DMS53 (cell line): ENCODE measurements at regions not wholly inside any gene's neighbourhood (a gene's known extent, or its start where the extent isn't known, plus 50 kb on each side); places are given as distances from the start of the nearest gene placed in this dataset.

ENCODE experiments used
- DNase-seq: peaks from one replicate; lab custom pipeline; 2025; lab: John Stamatoyannopoulos, UW

DNA sequence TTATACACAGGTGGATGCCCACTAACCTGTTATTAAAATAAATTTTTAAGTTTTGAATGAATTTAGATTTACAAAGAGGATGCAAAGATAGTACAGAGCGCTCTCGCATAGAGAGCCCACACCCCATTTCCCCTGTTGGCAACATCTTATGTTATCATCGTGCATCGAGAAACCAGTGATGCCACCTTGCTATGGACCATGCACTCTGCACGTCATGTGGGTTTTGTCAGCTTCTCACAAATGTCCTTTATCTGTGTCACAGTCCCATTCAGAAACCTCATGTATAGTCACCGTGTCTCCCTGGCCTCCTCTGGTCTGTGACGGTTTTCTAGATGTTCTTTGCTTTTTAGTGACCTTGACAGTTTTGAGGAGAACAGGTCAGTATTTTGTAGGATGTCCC lies 60.0 kb downstream of the ING1 start:
- no peak for DNase-seq

GRCh38 chr13:110774051-110774450 lies 60.6 kb downstream of the ING1 start:
- no peak for DNase-seq

DNA sequence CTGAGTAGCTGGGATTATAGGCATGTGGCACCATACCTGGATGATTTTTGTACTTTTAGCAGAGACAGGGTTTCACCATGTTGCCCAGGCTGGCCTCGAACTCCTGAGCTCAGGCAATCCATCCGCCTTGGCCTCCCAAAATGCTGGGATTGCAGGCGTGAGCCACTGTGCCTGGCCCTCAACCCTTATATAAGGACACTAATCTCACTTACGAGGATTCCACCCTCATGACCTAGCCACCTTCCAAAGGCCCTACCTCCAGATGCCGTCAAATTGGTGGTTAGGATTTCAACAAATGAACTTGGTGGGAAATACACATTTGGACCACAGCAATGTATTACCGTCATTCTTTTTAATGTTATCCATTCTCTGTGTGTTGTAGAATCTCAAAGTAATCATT lies 61.0 kb downstream of the ING1 start:
- no peak for DNase-seq

DNA sequence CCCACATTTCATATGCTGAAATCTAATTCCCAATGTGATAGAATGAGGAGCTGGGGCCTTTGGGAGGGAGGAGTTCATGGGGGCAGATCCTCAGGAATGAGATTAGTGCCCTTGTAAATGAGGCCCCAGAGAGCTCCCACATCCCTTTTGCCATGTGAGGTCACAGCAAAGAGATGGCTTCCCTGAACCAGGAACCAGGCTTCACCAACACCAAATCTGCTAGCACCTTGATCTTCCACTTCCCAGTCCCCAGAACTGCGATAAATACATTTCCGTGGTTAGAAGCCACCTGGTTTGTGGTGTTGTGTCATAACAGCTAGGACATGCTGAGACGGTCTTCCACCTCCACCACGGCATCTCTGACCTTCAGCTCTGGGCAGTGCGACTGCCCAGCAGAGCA lies 62.1 kb downstream of the ING1 start:
- DNase-seq, result no peak

DNA sequence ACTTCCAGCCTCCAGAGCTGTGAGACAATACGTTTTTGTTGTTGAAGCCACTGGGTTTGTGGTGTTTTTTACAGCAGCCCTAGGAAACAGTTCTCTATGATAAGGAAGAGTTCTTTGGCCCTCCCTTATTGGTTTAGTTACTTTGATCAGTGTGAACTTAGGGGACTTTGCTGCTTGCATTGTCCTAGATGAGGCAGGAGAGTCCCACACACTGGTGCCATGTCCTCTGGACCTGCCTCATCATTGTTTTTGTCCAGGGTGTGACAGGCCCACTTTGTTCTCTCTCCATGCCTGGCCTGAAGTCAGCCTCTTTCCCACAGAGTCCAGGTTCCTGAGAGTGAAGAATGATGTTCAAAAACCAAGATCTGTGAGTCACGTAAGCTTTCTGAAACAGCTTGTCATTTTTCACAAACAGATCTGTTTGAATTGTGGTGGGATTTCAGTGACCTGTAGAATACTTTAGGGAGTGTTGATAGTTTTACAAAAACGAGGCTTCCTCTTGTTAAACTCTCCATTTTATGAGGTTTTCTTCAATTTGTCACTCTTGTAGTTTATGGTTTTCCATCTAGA lies 63.8 kb downstream of the ING1 start:
- no peak for DNase-seq

- DNase-seq, result no peak
Observed at GRCh38 chr13:110779022-110779421, 65.5 kb downstream of the ING1 start.

GRCh38 chr13:110780422-110780821 lies 66.9 kb downstream of the ING1 start:
- no peak for DNase-seq

GRCh38 chr13:110782185-110782584 lies 68.7 kb downstream of the ING1 start:
- DNase-seq, result no peak

DNA sequence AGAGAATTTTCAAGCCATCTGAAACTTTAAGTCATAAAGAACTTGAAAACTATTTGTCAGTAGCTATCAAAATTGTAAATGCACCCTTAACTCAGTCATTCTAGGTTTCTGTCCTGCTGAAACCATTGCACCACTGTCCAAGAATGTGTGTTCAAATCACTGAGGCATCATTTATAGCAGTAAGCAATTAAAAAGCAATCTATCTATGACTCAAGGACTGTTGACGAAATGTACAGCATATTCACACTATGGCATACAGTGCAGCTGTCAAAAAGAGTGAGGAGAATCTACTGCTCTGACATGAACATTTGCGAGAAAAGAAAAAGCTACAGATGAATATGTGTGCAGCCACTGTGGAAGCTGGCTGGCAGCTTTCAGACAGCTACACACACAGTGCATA lies 71.2 kb downstream of the ING1 start:
- DNase-seq, result no peak

DNA sequence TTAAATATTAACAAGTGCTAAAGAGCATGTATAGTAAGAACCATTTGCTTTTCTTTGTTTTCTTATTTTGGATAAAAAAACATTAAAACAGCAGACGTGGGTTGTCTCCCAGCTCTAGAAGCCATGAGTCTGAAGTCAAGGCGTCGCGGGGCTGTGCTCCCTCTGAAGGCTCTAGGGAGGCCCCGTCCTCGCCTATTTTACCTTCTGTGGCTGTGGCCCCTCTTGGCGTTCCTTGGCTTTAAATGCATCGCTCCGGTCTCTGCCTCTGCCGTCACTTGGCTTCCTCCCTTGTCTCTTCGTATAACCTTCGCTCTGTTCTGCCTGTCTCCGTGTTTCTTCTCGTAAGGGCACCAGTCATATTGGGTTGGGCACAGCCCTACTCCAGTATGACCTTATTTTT lies 75.3 kb downstream of the ING1 start:
- no peak for DNase-seq

GRCh38 chr13:110789871-110790270 lies 76.4 kb downstream of the ING1 start:
- no peak for DNase-seq

GRCh38 chr13:110790371-110790770 lies 76.9 kb downstream of the ING1 start:
- DNase-seq, result no peak

GRCh38 chr13:110794209-110794608 lies 80.7 kb downstream of the ING1 start:
- DNase-seq, result no peak

GRCh38 chr13:110797230-110797877 lies 83.9 kb downstream of the ING1 start:
- no peak for DNase-seq

DNA sequence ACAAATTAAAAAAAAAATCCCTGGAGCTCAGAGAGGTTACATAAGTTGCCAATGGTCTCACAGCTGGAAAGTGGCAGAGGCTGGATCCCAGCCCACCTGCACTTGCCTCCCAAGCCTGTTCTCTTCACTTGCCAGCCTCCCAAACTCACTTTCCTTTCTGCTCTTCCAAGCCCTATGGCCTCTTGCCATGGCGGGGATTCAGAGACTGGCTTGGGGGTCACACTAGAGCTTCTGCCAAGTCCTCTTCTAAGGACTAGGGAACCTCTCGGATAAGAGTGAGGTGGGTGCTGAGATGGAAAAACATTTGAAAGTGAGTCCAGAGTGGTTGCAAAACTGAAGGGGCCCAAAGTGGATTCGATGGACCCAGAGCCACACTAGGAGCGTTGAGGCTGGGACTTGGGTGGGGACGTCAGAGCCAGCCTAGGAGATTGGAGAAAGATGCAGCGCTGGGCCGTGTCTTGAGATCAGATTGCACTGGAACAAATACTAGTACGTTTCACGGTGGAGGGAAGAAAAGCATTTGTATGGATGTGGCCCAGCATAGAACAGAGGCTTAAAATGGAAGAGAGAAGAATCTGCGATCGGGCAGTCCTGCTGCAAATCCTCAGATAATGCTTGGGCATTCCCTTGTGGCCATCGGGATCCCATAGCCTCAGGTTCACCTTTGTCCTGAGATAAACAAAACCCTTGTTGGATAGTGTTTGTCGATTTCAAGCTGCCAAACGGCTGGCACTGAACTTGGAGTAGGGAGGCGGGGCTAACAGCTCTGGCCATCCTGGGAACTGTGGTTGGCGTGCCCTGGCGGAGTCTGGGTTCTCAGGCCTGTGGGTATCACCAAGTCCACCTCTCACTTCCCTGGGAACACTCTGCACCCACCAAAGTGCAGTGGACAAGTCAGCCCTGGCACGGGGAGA lies 84.8 kb downstream of the ING1 start:
- peak; percentile 0 for DNase-seq

DNA sequence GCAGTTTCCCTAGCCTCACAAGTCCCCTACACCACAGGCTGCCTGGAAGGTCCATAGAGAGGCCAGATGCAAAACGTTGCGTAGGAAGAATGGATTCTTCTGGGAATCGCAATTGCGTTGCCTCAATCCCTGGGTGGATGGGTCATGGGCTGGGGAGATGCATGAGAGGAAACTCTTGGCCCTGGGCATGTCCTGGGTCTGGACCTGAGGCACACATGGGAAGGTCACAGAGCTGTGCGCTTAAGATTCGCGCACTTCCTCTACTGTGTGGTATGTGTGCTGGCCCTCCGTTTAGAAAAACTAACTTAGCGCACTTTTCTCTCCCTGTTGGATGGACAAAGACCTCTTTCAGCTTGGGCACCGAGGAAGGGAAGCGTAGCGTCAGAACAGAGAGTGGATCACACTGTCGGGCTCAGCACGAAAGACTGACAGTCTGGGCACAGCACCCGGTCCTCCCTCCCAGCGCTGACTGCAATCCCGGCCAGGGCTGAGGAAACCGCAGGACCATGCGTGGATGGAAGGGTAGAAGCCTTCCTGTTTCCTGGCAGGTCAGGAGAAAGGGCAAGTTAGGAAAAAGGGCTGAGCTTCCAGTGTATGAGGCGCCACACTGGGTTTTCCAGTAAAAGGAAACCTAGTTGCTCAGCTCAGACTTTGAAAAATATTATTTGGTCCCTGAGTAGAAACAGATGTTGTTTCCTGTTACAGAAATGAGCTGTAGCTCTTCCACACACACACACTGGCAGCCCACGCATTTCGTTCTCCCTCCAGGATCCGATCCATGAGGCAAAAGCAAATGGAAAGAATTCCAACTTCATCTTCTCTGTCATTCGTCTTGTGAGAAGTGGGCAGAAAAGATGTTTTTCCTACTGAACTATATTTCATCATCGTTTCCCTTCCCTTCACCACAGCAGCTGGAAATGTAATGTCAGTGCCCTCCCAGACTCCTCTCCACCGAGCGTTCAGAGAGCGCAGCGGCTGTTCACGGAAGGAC lies 86.0 kb downstream of the ING1 start:
- no peak for DNase-seq

DNA sequence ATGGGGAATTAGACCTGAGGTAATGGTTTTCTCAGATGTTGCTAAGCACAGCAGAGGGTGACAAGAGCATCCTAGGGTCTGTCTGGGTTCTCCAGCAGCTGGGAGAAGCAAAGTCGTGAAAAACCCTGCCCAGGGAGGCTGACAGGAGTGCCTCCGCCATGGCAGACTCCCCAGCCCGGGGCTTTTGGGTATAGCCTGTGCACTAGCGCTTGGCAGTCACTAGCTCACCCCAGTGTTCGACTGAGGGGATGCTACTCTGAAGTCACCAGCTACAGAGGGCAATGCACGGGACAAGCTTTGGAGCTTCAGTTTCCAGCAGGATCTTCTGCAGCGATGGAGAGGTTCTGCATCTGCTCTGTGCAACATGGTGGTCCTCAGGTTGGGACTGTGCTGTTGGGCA lies 87.5 kb downstream of the ING1 start:
- DNase-seq, result no peak

- DNase-seq, result no peak
Observed at GRCh38 chr13:110802260-110802659, 88.8 kb downstream of the ING1 start.

GRCh38 chr13:110806636-110807035 lies 93.1 kb downstream of the ING1 start:
- no peak for DNase-seq

DNA sequence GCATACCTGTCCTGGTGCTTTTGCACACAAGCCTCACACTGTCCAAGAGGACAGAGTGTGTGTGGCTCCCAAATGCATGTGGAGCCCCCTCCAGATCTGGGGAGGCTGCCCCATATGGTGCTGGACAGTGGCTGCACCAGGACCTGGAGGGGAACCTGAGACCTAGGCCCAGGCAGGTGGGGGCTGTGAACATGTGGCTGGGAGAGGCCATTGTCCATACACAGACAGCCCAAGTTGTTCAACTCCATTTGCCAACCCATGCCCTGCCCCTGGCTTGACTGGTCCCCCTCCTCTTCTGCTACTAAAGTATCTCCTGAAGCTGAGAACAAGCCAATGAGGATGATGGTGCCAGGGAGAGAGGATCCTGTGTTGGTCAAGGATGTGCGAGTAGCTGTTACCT lies 94.0 kb downstream of the ING1 start:
- DNase-seq, result no peak

DNA sequence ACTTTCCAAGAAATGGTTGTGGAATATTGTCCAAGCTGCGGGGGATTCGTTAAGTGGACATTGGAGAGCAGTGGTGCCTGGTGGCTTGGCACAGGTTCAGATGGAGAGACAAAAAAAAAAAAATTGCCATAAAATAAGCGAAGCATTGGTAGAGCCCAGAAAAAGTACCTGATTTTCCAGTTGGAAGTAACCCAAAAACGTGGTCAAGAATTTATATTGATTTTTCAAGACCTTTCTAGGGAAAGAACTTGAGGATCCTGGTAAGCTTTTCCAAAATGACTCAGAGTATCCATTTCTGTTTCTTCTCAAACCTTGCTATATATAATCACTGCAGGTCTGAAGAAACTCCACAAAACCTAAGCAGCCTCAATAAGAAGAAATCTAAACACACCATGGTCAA lies 94.6 kb downstream of the ING1 start:
- no peak for DNase-seq

- DNase-seq, result no peak
Observed at GRCh38 chr13:110809871-110810486, 96.5 kb downstream of the ING1 start.
